Fibroblast of mammary gland (primary cell): ENCODE measurements at regions not wholly inside any gene's neighbourhood (a gene's known extent, or its start where the extent isn't known, plus 50 kb on each side); places are given as distances from the start of the nearest gene placed in this dataset.
"Not testable (repeated sequence)": the region's sequence is repeated elsewhere in the genome, so short reads cannot be mapped to it uniquely, and the experiment has no call there.

Source experiments
- DNase-seq: peaks from one replicate; pipeline ENCODE4 v3.0.0-alpha.2; 2010; ENCODE audit warnings: low read depth
- H3K4me3 ChIP-seq: 2 replicates; pipeline ENCODE4 v1.5.1; 2011; ENCODE audit warnings: low read depth, mild to moderate bottlenecking, low read length, moderate library complexity; ENCODE audit not compliant: control insufficient read depth
- CTCF ChIP-seq: conservative IDR thresholded peaks from 2 replicates; pipeline ENCODE4 v1.5.1; 2011; ENCODE audit warnings: low read depth, low read length, inconsistent platforms; ENCODE audit not compliant: control insufficient read depth, insufficient read depth

GRCh38 chr12:85617307-85618091, 218.7 kb downstream of the RASSF9 start:
- no peak for DNase-seq
- TF ChIP-seq CTCF, result no peak
- no peak overlapping the region for H3K4me3 ChIP-seq

GRCh38 chr12:85621041-85621440, 215.2 kb downstream of the RASSF9 start:
- H3K4me3 ChIP-seq, result no peak overlapping the region
- TF ChIP-seq CTCF, result no peak
- DNase-seq, result no peak

GRCh38 chr12:85623763-85624162, 212.4 kb downstream of the RASSF9 start:
- no peak overlapping the region for H3K4me3 ChIP-seq
- no peak for DNase-seq
- no peak for TF ChIP-seq CTCF

GRCh38 chr12:85625467-85625866, 210.7 kb downstream of the RASSF9 start:
- no peak for DNase-seq
- H3K4me3 ChIP-seq, result no peak overlapping the region
- no peak for TF ChIP-seq CTCF

- no peak overlapping the region for H3K4me3 ChIP-seq
- DNase-seq, result peak; percentile 87
- no peak for TF ChIP-seq CTCF
These were observed 210.0 kb downstream of the RASSF9 start for GRCh38 chr12:85626001-85626783.

- no peak for DNase-seq
- no peak overlapping the region for H3K4me3 ChIP-seq
- TF ChIP-seq CTCF, result no peak
These were observed 209.4 kb downstream of the RASSF9 start for GRCh38 chr12:85626784-85627171.

GRCh38 chr12:85627584-85627983, 208.6 kb downstream of the RASSF9 start:
- H3K4me3 ChIP-seq, result no peak overlapping the region
- TF ChIP-seq CTCF, result no peak
- DNase-seq, result peak; percentile 80

- not testable (repeated sequence) for DNase-seq, H3K4me3 ChIP-seq
These were observed 207.6 kb downstream of the RASSF9 start for GRCh38 chr12:85628562-85628961.
